K562 (cell line): ENCODE measurements at regions not wholly inside any gene's neighbourhood (a gene's known extent, or its start where the extent isn't known, plus 50 kb on each side); places are given as distances from the start of the nearest gene placed in this dataset.

Source experiments
- ATAC-seq: fragments of 200-7000 bp; cut with Tn5 transposase; 3 replicates; pipeline ENCODE4 v1.9.1; 2020; ENCODE audit warnings: moderate library complexity
- BruUV-seq: library from RNA; stranded (reverse); fragments of 400-500 nt; replicated peaks from 2 replicates; lab custom pipeline; 2021; lab: Mats Ljungman, UMichigan
- CTCF ChIA-PET: fragments of 300-600 bp; formaldehyde crosslinking; extraction: SDS; loops from one replicate; lab custom pipeline; 2021; ENCODE audit warnings: low intra/inter-chr PET ratio; lab: Yijun Ruan, JAX
- POLR2A ChIA-PET: fragments of 300-600, 350-650 bp; sonication (Branson Sonifier 250); formaldehyde crosslinking; extraction: SDS; loops from one replicate; lab custom pipeline; 2021; ENCODE audit warnings: antibody characterized with exemption, inconsistent platforms; lab: Yijun Ruan, JAX
- DNase-seq, 4 experiments: peaks; one replicate each; pipeline versions ENCODE4 v3.0.0 to v3.0.0-alpha.2; 2011 to 2018; ENCODE audit warnings: low spot score in 3 of 4, mixed read lengths in 3 of 4; ENCODE audit errors: extremely low read depth in 1 of 4
- FAIRE-seq: peaks from 2 replicates; lab custom pipeline; 2011; peaks lifted over from hg19 to GRCh38; lab: Jason Lieb, UNC
- H2AFZ ChIP-seq: 2 replicates; pipeline ENCODE4 v1.6.0; 2011; ENCODE audit warnings: low read depth, low read length, control low read depth, inconsistent platforms
- H3K27ac ChIP-seq: fragments of 200-600 bp; 3 replicates; pipeline ENCODE4 v1.8.0; 2011; ENCODE audit warnings: low read depth, mild to moderate bottlenecking, control low read depth, inconsistent platforms, low read length, moderate library complexity, mixed read lengths; ENCODE audit errors: extremely low read depth
- H3K27me3 ChIP-seq, 2 experiments: fragments of 300-600 bp in 1 of 2; 2 replicates in 1 of 2; 3 replicates in 1 of 2; pipeline versions ENCODE4 v1.6.0 to v1.8.0; 2011; ENCODE audit warnings: inconsistent platforms in 2 of 2, low read length in 2 of 2, mild to moderate bottlenecking in 1 of 2, mixed read lengths in 1 of 2, moderate library complexity in 1 of 2; ENCODE audit not compliant: control insufficient read depth in 2 of 2, insufficient read depth in 2 of 2
- H3K36me3 ChIP-seq: fragments of 300-600 bp; 3 replicates; pipeline ENCODE4 v1.8.0; 2011; ENCODE audit warnings: mild to moderate bottlenecking, low read length, inconsistent platforms; ENCODE audit not compliant: control insufficient read depth, insufficient read depth
- H3K4me1 ChIP-seq, 2 experiments: fragments of 200-600 bp in 1 of 2; replicated peaks in 1 of 2; 2 replicates in 1 of 2; 3 replicates in 1 of 2; pipeline versions ENCODE4 v1.5.1 to v1.8.0; 2011; ENCODE audit warnings: inconsistent platforms in 2 of 2, low read length in 2 of 2, mild to moderate bottlenecking in 1 of 2, mixed read lengths in 1 of 2, moderate library complexity in 1 of 2; ENCODE audit not compliant: control insufficient read depth in 2 of 2, insufficient read depth in 2 of 2
- H3K4me2 ChIP-seq: 2 replicates; pipeline ENCODE4 v1.6.1; 2011; ENCODE audit warnings: low read length, control low read depth, inconsistent platforms, mixed read lengths; ENCODE audit not compliant: insufficient read depth
- H3K4me3 ChIP-seq: fragments of 200-600 bp; sonication (generic), shearing (Covaris generic); 2 replicates; pipeline ENCODE4 v1.5.1; 2016; ENCODE audit warnings: control low read depth, inconsistent platforms
- H3K79me2 ChIP-seq: fragments of 200-600 bp; 3 replicates; pipeline ENCODE4 v1.8.0; 2011; ENCODE audit warnings: low read length, inconsistent platforms; ENCODE audit not compliant: control insufficient read depth, insufficient read depth
- H3K9ac ChIP-seq, 2 experiments: 2 replicates each; pipeline versions ENCODE4 v1.6.0 to v1.6.1; 2011; ENCODE audit warnings: low read depth in 2 of 2, low read length in 2 of 2, control low read depth in 1 of 2, inconsistent platforms in 1 of 2, mild to moderate bottlenecking in 1 of 2, mixed read lengths in 1 of 2; ENCODE audit not compliant: insufficient read depth in 1 of 2
- H3K9me1 ChIP-seq: one replicate; pipeline ENCODE4 v1.6.0; 2011; ENCODE audit warnings: inconsistent platforms, mild to moderate bottlenecking, low read length, moderate library complexity; ENCODE audit not compliant: control insufficient read depth, insufficient read depth
- H3K9me3 ChIP-seq: replicated peaks from 2 replicates; pipeline ENCODE4 v1.5.1; 2011; ENCODE audit warnings: low read depth, low read length, inconsistent platforms; ENCODE audit not compliant: control insufficient read depth, insufficient read depth
- H4K20me1 ChIP-seq: replicated peaks from 2 replicates; pipeline ENCODE4 v1.6.1; 2011; ENCODE audit warnings: low read length, inconsistent platforms, mixed read lengths; ENCODE audit not compliant: control insufficient read depth, insufficient read depth
- GABPA ChIP-seq: fragments of 200-800 bp; sonication (Bioruptor generic); conservative IDR thresholded peaks from 2 replicates; pipeline ENCODE4 v1.6.1; 2016; ENCODE audit warnings: low read depth, missing genetic modification characterization, missing compliant biosample characterization
- GATAD2A ChIP-seq: fragments of 450-650 bp; IDR thresholded peaks from 2 replicates; pipeline ENCODE4 v1.6.1; 2017
- HDAC1 ChIP-seq, 2 experiments: fragments of 450-650 bp; IDR thresholded peaks; 2 replicates each; pipeline ENCODE4 v1.6.1; 2016 to 2017; ENCODE audit warnings: inconsistent platforms in 1 of 2, mild to moderate bottlenecking in 1 of 2, moderate library complexity in 1 of 2
- ILF3 ChIP-seq: fragments of 450-650 bp; IDR thresholded peaks from 2 replicates; pipeline ENCODE4 v1.6.1; 2018; ENCODE audit warnings: antibody characterized with exemption, mild to moderate bottlenecking, moderate library complexity, borderline replicate concordance
- KDM4B ChIP-seq, 2 experiments: fragments of 450-650 bp in 1 of 2; sonication (generic) in 1 of 2; IDR thresholded peaks; 2 replicates each; pipeline ENCODE4 v1.6.1; 2016 to 2017; ENCODE audit warnings: borderline replicate concordance in 2 of 2, antibody characterized with exemption in 1 of 2, low read depth in 1 of 2, mild to moderate bottlenecking in 1 of 2
- KLF16 ChIP-seq: IDR thresholded peaks from 2 replicates; pipeline ENCODE4 v1.6.1; 2016; ENCODE audit warnings: antibody characterized with exemption
- MCM7 ChIP-seq, 2 experiments: fragments of 450-650 bp; IDR thresholded peaks; 2 replicates each; pipeline ENCODE4 v1.6.1; 2016 to 2018
- SRSF1 ChIP-seq: fragments of 200-400 bp; formaldehyde crosslinking; IDR thresholded peaks from 2 replicates; pipeline ENCODE4 v1.6.1; 2017; ENCODE audit warnings: mild to moderate bottlenecking, low read depth, low read length, moderate library complexity
- ZNF197 ChIP-seq: fragments of 200-800 bp; sonication (Bioruptor generic); IDR thresholded peaks from 2 replicates; pipeline ENCODE4 v1.6.1; 2016; ENCODE audit warnings: low read depth, missing genetic modification characterization, missing compliant biosample characterization
- ZNF384 ChIP-seq: IDR thresholded peaks from 2 replicates; pipeline ENCODE4 v1.6.1; 2012; ENCODE audit warnings: low read depth, low read length, improper control_type of control experiment
- ZNF695 ChIP-seq: fragments of 450-650 bp; formaldehyde crosslinking; IDR thresholded peaks from 2 replicates; pipeline ENCODE4 v1.4.0; 2020; ENCODE audit warnings: mild to moderate bottlenecking, moderate library complexity
- ZNF76 ChIP-seq: fragments of 250-450 bp; sonication (Bioruptor Pico); IDR thresholded peaks from 2 replicates; pipeline ENCODE4 v1.4.0; 2020; ENCODE audit warnings: mild to moderate bottlenecking, moderate library complexity, borderline replicate concordance
- ZNF764 ChIP-seq: fragments of 250-450 bp; sonication (Bioruptor Pico); IDR thresholded peaks from 2 replicates; pipeline ENCODE4 v1.4.0; 2020; ENCODE audit warnings: low read depth, mild to moderate bottlenecking, moderate library complexity
- ZNF778 ChIP-seq: fragments of 450-650 bp; formaldehyde crosslinking; IDR thresholded peaks from 2 replicates; pipeline ENCODE4 v1.4.0; 2020; ENCODE audit warnings: mild to moderate bottlenecking, moderate library complexity
- WGBS: fragments of 100-300 bp; shearing (Covaris generic); methylation state at CpG from one replicate; pipeline ENCODE4 v1.1.6; 2016; ENCODE audit warnings: low coverage, mixed read lengths; ENCODE audit not compliant: insufficient coverage; ENCODE audit errors: missing lambda C conversion rate; 5-methylcytosine and 5-hydroxymethylcytosine counted together
- in situ Hi-C: fragments of 300-500 bp; cut with MboI; formaldehyde crosslinking; loops from 4 replicates; pipeline ENCODE4 v1.15.0; 2018; ENCODE audit warnings: inconsistent platforms, mixed read lengths
- intact Hi-C: fragments of 100-400 bp; cut with micrococcal nuclease; formaldehyde crosslinking; loops from 2 replicates; pipeline ENCODE4 v1.14.2; 2022
- TF ChIP-seq, protein P1 (sequence below): fragments of 250-450 bp; sonication (Bioruptor Pico); IDR thresholded peaks from 2 replicates; pipeline ENCODE4 v1.8.0; 2022; ENCODE audit warnings: inconsistent platforms
- TF ChIP-seq, protein P2 (sequence below): fragments of 250-450 bp; sonication (Bioruptor Pico); IDR thresholded peaks from 2 replicates; pipeline ENCODE4 v1.8.0; 2021; ENCODE audit warnings: moderate library complexity, mild to moderate bottlenecking, inconsistent platforms

DNA sequence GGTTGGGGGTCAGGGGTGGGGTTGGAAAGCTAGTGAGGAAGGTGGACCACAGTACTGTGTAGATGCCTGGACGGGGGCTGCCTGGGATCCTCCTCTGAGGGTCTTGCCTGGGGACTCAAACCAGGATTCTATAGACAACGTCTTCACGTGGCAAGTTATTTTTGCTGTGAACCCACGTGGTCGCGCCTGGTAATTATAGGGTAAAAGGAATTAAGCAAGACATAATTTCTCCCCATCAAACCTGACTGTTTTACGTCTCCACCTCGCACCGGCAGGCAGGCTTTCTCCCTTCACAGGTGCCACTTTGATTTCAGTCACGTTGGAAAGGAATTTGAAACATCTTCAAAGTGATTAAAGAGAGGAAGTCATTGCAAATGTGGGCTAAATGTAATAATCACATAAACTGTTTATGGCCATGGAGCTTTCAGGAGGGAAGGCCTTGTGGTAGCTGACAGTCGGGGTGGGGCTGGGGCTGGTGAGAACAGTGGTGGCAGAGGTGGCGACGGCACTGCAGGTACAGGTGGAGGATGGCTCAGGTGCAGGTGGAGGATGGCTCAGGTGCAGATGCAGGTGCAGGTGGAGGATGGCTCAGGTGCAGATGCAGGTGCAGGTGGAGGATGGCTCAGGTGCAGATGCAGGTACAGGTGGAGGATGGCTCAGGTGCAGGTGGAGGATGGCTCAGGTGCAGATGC, 197.1 kb upstream of the NLRP1 start:
- Histone ChIP-seq H3K4me2 (no peak overlapping the region), H3K9ac (no peak overlapping the region), H3K79me2 (no peaks in the 10 kb centered on the region), H3K4me1 (no peaks in the 10 kb centered on the region), H3K4me3 (no peak overlapping the region), H3K9me1 (no peaks in the 10 kb centered on the region), H3K27ac (no peak overlapping the region), H3K36me3 (no peaks in the 10 kb centered on the region), H4K20me1 (no peaks in the 10 kb centered on the region), H2AFZ (no peak overlapping the region), H3K27me3 (no peaks in the 10 kb centered on the region), H3K9me3 (no peaks in the 10 kb centered on the region)
- no TSS peak for BruUV-seq
- DNase-seq (no peak), ATAC-seq (no peak), FAIRE-seq (no peak)
- in situ Hi-C loops (no loop called here), intact Hi-C loops (no loop called here)
- ChIA-PET POLR2A (no interaction called here), CTCF (no interaction called here)
- TF ChIP-seq KLF16: no peak
- TF ChIP-seq ZNF197 (CRISPR knock-in tag): no peak
- TF ChIP-seq ZNF764 (CRISPR knock-in tag): no peak
- TF ChIP-seq GATAD2A: no peak
- TF ChIP-seq HDAC1 (IDR thresholded peaks at IDR 0.05): no peak
- TF ChIP-seq SRSF1: no peak
- no peak for TF ChIP-seq ZNF384
- no peak for TF ChIP-seq ZNF76
- no peak for TF ChIP-seq KDM4B (IDR thresholded peaks at IDR 0.05; ENCODE audit: borderline replicate concordance in 2 of 2, low read depth in 1 of 2)
- no peak for TF ChIP-seq GABPA (tag)
- TF ChIP-seq, protein P1, sequence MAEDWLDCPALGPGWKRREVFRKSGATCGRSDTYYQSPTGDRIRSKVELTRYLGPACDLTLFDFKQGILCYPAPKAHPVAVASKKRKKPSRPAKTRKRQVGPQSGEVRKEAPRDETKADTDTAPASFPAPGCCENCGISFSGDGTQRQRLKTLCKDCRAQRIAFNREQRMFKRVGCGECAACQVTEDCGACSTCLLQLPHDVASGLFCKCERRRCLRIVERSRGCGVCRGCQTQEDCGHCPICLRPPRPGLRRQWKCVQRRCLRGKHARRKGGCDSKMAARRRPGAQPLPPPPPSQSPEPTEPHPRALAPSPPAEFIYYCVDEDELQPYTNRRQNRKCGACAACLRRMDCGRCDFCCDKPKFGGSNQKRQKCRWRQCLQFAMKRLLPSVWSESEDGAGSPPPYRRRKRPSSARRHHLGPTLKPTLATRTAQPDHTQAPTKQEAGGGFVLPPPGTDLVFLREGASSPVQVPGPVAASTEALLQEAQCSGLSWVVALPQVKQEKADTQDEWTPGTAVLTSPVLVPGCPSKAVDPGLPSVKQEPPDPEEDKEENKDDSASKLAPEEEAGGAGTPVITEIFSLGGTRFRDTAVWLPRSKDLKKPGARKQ: no peak
- no peak for TF ChIP-seq ILF3
- TF ChIP-seq MCM7 (IDR thresholded peaks at IDR 0.05): no peak
- TF ChIP-seq ZNF778: no peak
- TF ChIP-seq ZNF695 (CRISPR knock-in tag): no peak
- TF ChIP-seq, protein P2, sequence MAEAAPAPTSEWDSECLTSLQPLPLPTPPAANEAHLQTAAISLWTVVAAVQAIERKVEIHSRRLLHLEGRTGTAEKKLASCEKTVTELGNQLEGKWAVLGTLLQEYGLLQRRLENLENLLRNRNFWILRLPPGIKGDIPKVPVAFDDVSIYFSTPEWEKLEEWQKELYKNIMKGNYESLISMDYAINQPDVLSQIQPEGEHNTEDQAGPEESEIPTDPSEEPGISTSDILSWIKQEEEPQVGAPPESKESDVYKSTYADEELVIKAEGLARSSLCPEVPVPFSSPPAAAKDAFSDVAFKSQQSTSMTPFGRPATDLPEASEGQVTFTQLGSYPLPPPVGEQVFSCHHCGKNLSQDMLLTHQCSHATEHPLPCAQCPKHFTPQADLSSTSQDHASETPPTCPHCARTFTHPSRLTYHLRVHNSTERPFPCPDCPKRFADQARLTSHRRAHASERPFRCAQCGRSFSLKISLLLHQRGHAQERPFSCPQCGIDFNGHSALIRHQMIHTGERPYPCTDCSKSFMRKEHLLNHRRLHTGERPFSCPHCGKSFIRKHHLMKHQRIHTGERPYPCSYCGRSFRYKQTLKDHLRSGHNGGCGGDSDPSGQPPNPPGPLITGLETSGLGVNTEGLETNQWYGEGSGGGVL: no peak
- WGBS: 0% methylated on average over 13 of the region's 13 CpGs
